Activated naive CD4-positive, alpha-beta T cell treated with anti-CD3 and anti-CD28 coated beads for 36 hours (primary cell): ENCODE measurements at regions not wholly inside any gene's neighbourhood (a gene's known extent, or its start where the extent isn't known, plus 50 kb on each side); places are given as distances from the start of the nearest gene placed in this dataset.

Source experiments
- CTCF ChIA-PET: fragments of 350-600 bp; sonication (Branson Sonifier 250); formaldehyde crosslinking; loops from one replicate; lab custom pipeline; 2021; ENCODE audit warnings: antibody characterized with exemption; lab: Charles Lee
- DNase-seq: peaks from one replicate; pipeline ENCODE4 v3.0.0-alpha.2; 2020
- H3K27ac Mint-ChIP-seq: one replicate; pipeline ENCODE4 v1.8.0; 2021; ENCODE audit warnings: mild to moderate bottlenecking, mixed read lengths
- H3K27me3 Mint-ChIP-seq: one replicate; pipeline ENCODE4 v1.8.0; 2021; ENCODE audit warnings: low read depth, mixed read lengths
- H3K36me3 Mint-ChIP-seq: one replicate; pipeline ENCODE4 v1.8.0; 2021; ENCODE audit warnings: low read depth, mixed read lengths
- H3K4me1 Mint-ChIP-seq: one replicate; pipeline ENCODE4 v1.8.0; 2021; ENCODE audit warnings: low read depth, mixed read lengths
- H3K4me3 Mint-ChIP-seq: one replicate; pipeline ENCODE4 v1.8.0; 2021; ENCODE audit warnings: mild to moderate bottlenecking, moderate library complexity, mixed read lengths
- H3K9me3 Mint-ChIP-seq: one replicate; pipeline ENCODE4 v1.8.0; 2021; ENCODE audit warnings: mixed read lengths
- intact Hi-C: fragments of 100-400 bp; cut with micrococcal nuclease; formaldehyde crosslinking; loops from one replicate; pipeline ENCODE4 v1.15.1; 2023

- H3K4me3 Mint-ChIP-seq, result no peak overlapping the region
- H3K4me1 Mint-ChIP-seq, result peaks cover 4% of the 10 kb centered on the region
- H3K27ac Mint-ChIP-seq, result no peak overlapping the region
- CTCF ChIA-PET, result no interaction called here
- H3K27me3 Mint-ChIP-seq, result no peaks in the 10 kb centered on the region
- no peak for DNase-seq
- no peaks in the 10 kb centered on the region for H3K36me3 Mint-ChIP-seq
- intact Hi-C loops, result no loop called here
- no peaks in the 10 kb centered on the region for H3K9me3 Mint-ChIP-seq
These were observed 649.8 kb upstream of the SLC35B3 start for GRCh38 chr6:9085054-9085708.

DNA sequence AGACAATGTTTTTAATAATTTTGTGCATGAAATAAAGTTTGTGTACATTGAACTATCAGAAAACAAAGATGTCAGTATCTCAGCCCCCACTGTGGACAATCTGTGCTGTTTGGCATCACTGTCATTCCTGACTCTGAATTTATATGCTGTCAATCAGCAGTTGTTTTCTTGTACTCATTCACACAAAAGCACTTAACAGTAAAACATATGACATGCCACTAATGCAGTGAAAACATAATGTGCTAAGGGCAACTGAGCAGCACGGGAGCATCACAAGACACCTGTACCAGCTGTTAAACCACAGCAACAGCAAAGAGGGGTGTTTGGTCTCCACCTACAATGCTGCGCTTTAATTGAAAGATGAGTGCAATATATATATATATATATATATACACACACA, 647.8 kb upstream of the SLC35B3 start:
- Mint-ChIP-seq H3K4me1 (peaks cover 4% of the 10 kb centered on the region), H3K27ac (no peak overlapping the region), H3K4me3 (no peak overlapping the region), H3K9me3 (no peaks in the 10 kb centered on the region), H3K36me3 (no peaks in the 10 kb centered on the region), H3K27me3 (no peaks in the 10 kb centered on the region)
- DNase-seq, result no peak
- CTCF ChIA-PET, result no interaction called here
- intact Hi-C loops, result no loop called here

DNA sequence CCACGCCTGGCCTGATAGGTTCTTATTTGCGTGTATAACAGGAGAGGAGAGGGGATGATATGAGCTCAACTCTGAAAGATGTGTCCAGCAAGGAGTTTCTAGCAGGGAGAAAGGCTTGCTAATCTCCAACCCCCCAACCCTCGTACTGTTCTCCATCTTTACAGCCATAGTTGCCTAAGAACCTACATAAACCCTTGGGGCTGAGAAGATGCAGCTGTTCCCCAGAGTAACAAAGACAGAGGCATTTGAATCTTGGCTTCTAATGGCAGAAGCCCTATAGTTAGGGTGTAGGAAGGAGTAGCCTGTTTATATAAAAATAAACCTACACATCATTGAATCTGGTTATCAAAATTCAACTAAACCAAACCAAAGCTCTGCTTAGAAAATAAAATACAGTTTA, 631.4 kb upstream of the SLC35B3 start:
- Mint-ChIP-seq H3K36me3 (no peaks in the 10 kb centered on the region), H3K4me3 (no peak overlapping the region), H3K27me3 (no peaks in the 10 kb centered on the region), H3K4me1 (no peaks in the 10 kb centered on the region), H3K27ac (no peak overlapping the region), H3K9me3 (no peaks in the 10 kb centered on the region)
- intact Hi-C loops, result no loop called here
- no peak for DNase-seq
- CTCF ChIA-PET, result no interaction called here

DNA sequence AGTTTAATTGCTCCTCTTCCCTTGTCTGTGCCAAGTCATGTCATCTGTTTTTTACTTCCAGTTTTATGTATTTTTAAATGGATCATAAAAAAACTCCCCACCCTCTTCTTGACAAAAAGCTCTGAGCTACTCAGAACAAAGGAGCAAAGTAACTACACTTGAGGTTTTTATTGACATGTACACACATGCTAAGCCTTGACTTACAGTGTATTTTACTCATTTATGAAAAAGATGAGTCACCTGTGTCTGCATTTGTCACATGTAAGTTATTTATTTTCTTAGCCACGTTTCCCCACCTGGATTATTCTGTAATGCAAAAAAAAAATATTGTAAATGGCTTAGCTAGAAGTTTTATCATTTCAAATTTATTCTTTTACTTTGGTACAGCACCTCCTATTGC, 628.8 kb upstream of the SLC35B3 start:
- H3K4me3 Mint-ChIP-seq, result no peak overlapping the region
- H3K27ac Mint-ChIP-seq, result no peak overlapping the region
- H3K27me3 Mint-ChIP-seq, result no peaks in the 10 kb centered on the region
- CTCF ChIA-PET, result interaction anchor here (0.6 kb wide), 2 partner anchors 13 to 840 kb away, joined by 3 read pairs; no protein-coding TSS in a partner anchor
- H3K4me1 Mint-ChIP-seq, result no peaks in the 10 kb centered on the region
- no peaks in the 10 kb centered on the region for H3K36me3 Mint-ChIP-seq
- no peak for DNase-seq
- intact Hi-C loops, result no loop called here
- no peaks in the 10 kb centered on the region for H3K9me3 Mint-ChIP-seq

GRCh38 chr6:9062596-9062995, 627.3 kb upstream of the SLC35B3 start:
- no peak overlapping the region for H3K27ac Mint-ChIP-seq
- no peak for DNase-seq
- no peaks in the 10 kb centered on the region for H3K9me3 Mint-ChIP-seq
- H3K36me3 Mint-ChIP-seq, result no peaks in the 10 kb centered on the region
- no peaks in the 10 kb centered on the region for H3K4me1 Mint-ChIP-seq
- CTCF ChIA-PET, result no interaction called here
- H3K4me3 Mint-ChIP-seq, result no peak overlapping the region
- no peaks in the 10 kb centered on the region for H3K27me3 Mint-ChIP-seq
- intact Hi-C loops, result no loop called here

GRCh38 chr6:9057937-9058336, 622.6 kb upstream of the SLC35B3 start:
- Mint-ChIP-seq H3K27ac (no peak overlapping the region), H3K4me1 (no peaks in the 10 kb centered on the region), H3K9me3 (no peaks in the 10 kb centered on the region), H3K4me3 (no peak overlapping the region), H3K27me3 (no peaks in the 10 kb centered on the region), H3K36me3 (no peaks in the 10 kb centered on the region)
- no peak for DNase-seq
- CTCF ChIA-PET, result no interaction called here
- intact Hi-C loops, result no loop called here

DNA sequence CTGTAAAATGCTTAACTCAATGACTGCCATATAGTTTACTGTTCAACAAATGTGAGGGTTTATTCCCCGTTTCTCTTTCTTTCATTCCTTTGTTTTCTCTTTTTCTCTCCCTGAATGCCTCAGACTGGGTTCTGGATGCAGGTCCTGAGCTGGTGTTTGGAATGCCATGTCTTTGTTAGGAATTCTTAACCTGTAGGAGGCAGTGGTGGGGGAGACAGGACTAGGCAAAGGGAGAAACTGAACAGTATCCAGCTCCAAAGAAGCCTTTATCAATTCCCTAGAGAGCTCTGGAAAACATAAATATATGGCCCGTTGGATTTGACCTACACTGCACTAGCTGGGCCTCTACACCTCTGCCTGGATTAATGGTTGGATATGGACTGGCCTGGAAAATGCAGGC, 621.2 kb upstream of the SLC35B3 start:
- H3K4me3 Mint-ChIP-seq, result no peak overlapping the region
- no peak overlapping the region for H3K27ac Mint-ChIP-seq
- no peaks in the 10 kb centered on the region for H3K36me3 Mint-ChIP-seq
- no peak for DNase-seq
- intact Hi-C loops, result no loop called here
- no peaks in the 10 kb centered on the region for H3K27me3 Mint-ChIP-seq
- H3K4me1 Mint-ChIP-seq, result no peaks in the 10 kb centered on the region
- no peaks in the 10 kb centered on the region for H3K9me3 Mint-ChIP-seq
- CTCF ChIA-PET, result no interaction called here

DNA sequence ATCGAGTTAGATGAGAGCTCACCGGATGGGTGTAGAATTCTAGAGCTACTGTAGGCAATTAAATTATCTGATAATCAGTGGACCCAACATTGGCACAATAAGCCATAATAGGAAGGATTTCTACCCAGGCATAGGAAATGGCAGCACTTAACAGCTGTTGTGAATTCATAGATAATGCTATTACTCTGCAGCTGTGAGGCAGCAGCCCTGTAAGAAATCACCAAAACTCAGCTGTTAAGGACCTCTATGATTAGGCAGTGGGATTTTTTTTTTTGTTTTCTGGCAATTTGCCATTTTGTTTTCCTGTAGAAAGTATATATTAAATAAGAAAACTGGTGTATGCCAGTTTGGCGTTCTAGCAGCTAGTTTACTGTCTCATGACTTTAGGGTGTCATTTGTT, 609.1 kb upstream of the SLC35B3 start:
- CTCF ChIA-PET, result no interaction called here
- Mint-ChIP-seq H3K4me3 (no peak overlapping the region), H3K27me3 (peaks cover 4% of the 10 kb centered on the region), H3K4me1 (no peaks in the 10 kb centered on the region), H3K27ac (no peak overlapping the region), H3K9me3 (peaks cover 11% of the 10 kb centered on the region), H3K36me3 (no peaks in the 10 kb centered on the region)
- DNase-seq, result no peak
- intact Hi-C loops, result no loop called here

DNA sequence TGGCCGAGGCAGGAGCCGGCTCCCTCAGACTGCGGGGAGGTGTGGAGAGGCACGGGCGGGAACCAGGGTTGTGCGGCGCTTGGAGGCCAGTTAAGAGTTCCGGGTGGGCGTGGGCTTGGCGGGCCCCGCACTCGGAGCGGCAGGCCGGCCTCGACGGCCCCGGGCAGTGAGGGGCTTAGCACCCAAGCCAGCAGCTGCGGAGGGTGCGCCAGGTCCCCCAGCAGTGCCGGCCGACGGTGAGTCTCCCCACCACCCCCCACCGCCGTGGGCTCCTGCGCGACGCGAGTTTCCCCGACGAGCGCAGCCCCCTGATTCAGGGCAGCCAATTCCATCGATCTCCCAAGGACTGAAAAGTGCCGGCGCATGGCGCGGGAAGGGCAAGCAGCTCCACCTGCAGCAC, 605.4 kb upstream of the SLC35B3 start:
- no peak overlapping the region for H3K27ac Mint-ChIP-seq
- intact Hi-C loops, result no loop called here
- peaks cover 4% of the 10 kb centered on the region for H3K27me3 Mint-ChIP-seq
- no peak for DNase-seq
- no peak overlapping the region for H3K4me3 Mint-ChIP-seq
- H3K36me3 Mint-ChIP-seq, result no peaks in the 10 kb centered on the region
- H3K4me1 Mint-ChIP-seq, result no peaks in the 10 kb centered on the region
- peaks cover 11% of the 10 kb centered on the region for H3K9me3 Mint-ChIP-seq
- CTCF ChIA-PET, result no interaction called here

DNA sequence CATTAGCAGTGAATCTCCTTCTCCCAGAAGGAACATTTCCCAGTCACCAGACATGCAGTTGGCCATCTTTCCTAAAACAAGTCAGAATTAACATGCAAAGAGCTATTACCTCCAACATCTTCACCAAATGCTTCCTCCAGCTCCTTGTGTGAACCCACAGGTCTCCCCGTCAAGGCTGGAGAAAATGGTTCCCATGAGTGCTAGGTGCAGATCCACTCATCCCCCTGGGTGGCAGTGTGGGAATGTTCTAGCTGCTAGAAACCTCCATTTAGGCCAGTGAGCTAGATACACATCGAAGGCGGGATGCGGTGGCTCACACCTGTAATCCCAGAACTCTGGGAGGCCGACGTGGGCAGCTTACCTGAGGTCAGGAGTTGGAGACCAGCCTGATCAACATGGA, 603.9 kb upstream of the SLC35B3 start:
- CTCF ChIA-PET, result no interaction called here
- Mint-ChIP-seq H3K27me3 (peaks cover 4% of the 10 kb centered on the region), H3K4me1 (no peaks in the 10 kb centered on the region), H3K36me3 (no peaks in the 10 kb centered on the region), H3K4me3 (no peak overlapping the region), H3K27ac (no peak overlapping the region), H3K9me3 (peaks cover 11% of the 10 kb centered on the region)
- intact Hi-C loops, result no loop called here
- DNase-seq, result no peak

GRCh38 chr6:9028086-9028485, 592.7 kb upstream of the SLC35B3 start:
- intact Hi-C loops, result no loop called here
- H3K27me3 Mint-ChIP-seq, result peaks cover 3% of the 10 kb centered on the region
- H3K27ac Mint-ChIP-seq, result no peak overlapping the region
- peaks cover 3% of the 10 kb centered on the region for H3K4me1 Mint-ChIP-seq
- no peaks in the 10 kb centered on the region for H3K9me3 Mint-ChIP-seq
- H3K36me3 Mint-ChIP-seq, result no peaks in the 10 kb centered on the region
- H3K4me3 Mint-ChIP-seq, result no peak overlapping the region
- CTCF ChIA-PET, result no interaction called here
- DNase-seq, result no peak

GRCh38 chr6:9025796-9026394, 590.5 kb upstream of the SLC35B3 start:
- CTCF ChIA-PET, result no interaction called here
- intact Hi-C loops, result no loop called here
- no peaks in the 10 kb centered on the region for H3K9me3 Mint-ChIP-seq
- H3K4me3 Mint-ChIP-seq, result no peak overlapping the region
- no peak overlapping the region for H3K27ac Mint-ChIP-seq
- peaks cover 3% of the 10 kb centered on the region for H3K27me3 Mint-ChIP-seq
- no peaks in the 10 kb centered on the region for H3K36me3 Mint-ChIP-seq
- H3K4me1 Mint-ChIP-seq, result peaks cover 3% of the 10 kb centered on the region
- no peak for DNase-seq

- Mint-ChIP-seq H3K9me3 (no peaks in the 10 kb centered on the region), H3K36me3 (no peaks in the 10 kb centered on the region), H3K27ac (no peak overlapping the region), H3K27me3 (peaks cover 3% of the 10 kb centered on the region), H3K4me1 (peaks cover 3% of the 10 kb centered on the region), H3K4me3 (no peak overlapping the region)
- CTCF ChIA-PET, result no interaction called here
- intact Hi-C loops, result no loop called here
- DNase-seq, result no peak
These were observed 589.9 kb upstream of the SLC35B3 start for GRCh38 chr6:9025228-9025627.
